SK-N-SH (cell line): ENCODE measurements at regions not wholly inside any gene's neighbourhood (a gene's known extent, or its start where the extent isn't known, plus 50 kb on each side); places are given as distances from the start of the nearest gene placed in this dataset.

Experiments
- FOSL2 ChIP-seq: IDR thresholded peaks from 2 replicates; pipeline ENCODE4 v1.4.0; 2012; ENCODE audit warnings: low read depth, mild to moderate bottlenecking, moderate library complexity, borderline replicate concordance
- GABPA ChIP-seq: IDR thresholded peaks from 2 replicates; pipeline ENCODE4 v1.4.0; 2012; ENCODE audit warnings: low read depth, mild to moderate bottlenecking
- MEF2A ChIP-seq: IDR thresholded peaks from 2 replicates; pipeline ENCODE4 v1.4.0; 2012; ENCODE audit warnings: low read depth, borderline replicate concordance
- TAF1 ChIP-seq: IDR thresholded peaks from 2 replicates; pipeline ENCODE4 v1.6.1; 2012; ENCODE audit warnings: low read depth, mild to moderate bottlenecking, low read length, moderate library complexity, borderline replicate concordance
- TF ChIP-seq, protein P1 (sequence below): fragments of 200-600 bp; sonication (generic); IDR thresholded peaks from 2 replicates; pipeline ENCODE4 v1.6.1; 2017; ENCODE audit warnings: antibody characterized with exemption, mild to moderate bottlenecking, moderate library complexity
- TF ChIP-seq, protein P2 (sequence below): fragments of 150-350 bp; IDR thresholded peaks from 2 replicates; pipeline ENCODE4 v1.6.1; 2016; ENCODE audit warnings: mild to moderate bottlenecking, low read depth, low read length

DNA sequence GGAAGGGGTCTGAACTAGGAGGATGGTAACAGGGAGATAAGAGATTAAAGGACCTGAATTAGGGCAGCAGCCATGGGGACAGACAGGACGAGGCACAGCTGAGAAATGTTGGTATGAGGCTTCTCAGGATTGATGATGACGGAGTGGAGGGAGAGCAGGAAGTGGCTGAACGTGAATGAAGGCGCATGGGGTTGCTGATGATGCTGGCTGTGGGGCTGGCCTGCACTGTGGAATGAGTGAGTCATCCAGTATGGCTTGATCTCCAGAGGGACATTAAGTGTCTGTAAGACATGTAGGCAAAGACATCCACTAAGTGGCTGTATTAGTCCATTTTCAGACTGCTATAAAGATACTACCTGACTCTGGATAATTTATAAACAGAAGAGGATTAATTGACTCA is 256.4 kb downstream of the ICE1 start:
- TF ChIP-seq TAF1 (no peak), GABPA (no peak), MEF2A (no peak), FOSL2 (no peak)
- TF ChIP-seq, protein P1, sequence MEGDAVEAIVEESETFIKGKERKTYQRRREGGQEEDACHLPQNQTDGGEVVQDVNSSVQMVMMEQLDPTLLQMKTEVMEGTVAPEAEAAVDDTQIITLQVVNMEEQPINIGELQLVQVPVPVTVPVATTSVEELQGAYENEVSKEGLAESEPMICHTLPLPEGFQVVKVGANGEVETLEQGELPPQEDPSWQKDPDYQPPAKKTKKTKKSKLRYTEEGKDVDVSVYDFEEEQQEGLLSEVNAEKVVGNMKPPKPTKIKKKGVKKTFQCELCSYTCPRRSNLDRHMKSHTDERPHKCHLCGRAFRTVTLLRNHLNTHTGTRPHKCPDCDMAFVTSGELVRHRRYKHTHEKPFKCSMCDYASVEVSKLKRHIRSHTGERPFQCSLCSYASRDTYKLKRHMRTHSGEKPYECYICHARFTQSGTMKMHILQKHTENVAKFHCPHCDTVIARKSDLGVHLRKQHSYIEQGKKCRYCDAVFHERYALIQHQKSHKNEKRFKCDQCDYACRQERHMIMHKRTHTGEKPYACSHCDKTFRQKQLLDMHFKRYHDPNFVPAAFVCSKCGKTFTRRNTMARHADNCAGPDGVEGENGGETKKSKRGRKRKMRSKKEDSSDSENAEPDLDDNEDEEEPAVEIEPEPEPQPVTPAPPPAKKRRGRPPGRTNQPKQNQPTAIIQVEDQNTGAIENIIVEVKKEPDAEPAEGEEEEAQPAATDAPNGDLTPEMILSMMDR: no peak
- TF ChIP-seq, protein P2, sequence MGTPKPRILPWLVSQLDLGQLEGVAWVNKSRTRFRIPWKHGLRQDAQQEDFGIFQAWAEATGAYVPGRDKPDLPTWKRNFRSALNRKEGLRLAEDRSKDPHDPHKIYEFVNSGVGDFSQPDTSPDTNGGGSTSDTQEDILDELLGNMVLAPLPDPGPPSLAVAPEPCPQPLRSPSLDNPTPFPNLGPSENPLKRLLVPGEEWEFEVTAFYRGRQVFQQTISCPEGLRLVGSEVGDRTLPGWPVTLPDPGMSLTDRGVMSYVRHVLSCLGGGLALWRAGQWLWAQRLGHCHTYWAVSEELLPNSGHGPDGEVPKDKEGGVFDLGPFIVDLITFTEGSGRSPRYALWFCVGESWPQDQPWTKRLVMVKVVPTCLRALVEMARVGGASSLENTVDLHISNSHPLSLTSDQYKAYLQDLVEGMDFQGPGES: no peak
